Ishikawa (cell line): ENCODE measurements at regions not wholly inside any gene's neighbourhood (a gene's known extent, or its start where the extent isn't known, plus 50 kb on each side); places are given as distances from the start of the nearest gene placed in this dataset.

Source experiments
- CEBPB ChIP-seq: IDR thresholded peaks from 2 replicates; pipeline ENCODE4 v1.6.1; 2012
- CREB1 ChIP-seq: IDR thresholded peaks from 2 replicates; pipeline ENCODE4 v1.6.1; 2012; ENCODE audit warnings: low read depth
- EGR1 ChIP-seq: IDR thresholded peaks from 2 replicates; pipeline ENCODE4 v1.6.1; 2012
- EP300 ChIP-seq: IDR thresholded peaks from 2 replicates; pipeline ENCODE4 v1.6.1; 2012; ENCODE audit warnings: borderline replicate concordance
- FOXM1 ChIP-seq: IDR thresholded peaks from 2 replicates; pipeline ENCODE4 v1.6.1; 2012; ENCODE audit warnings: low read depth, borderline replicate concordance
- NFIC ChIP-seq: IDR thresholded peaks from 2 replicates; pipeline ENCODE4 v1.6.1; 2012
- RAD21 ChIP-seq: IDR thresholded peaks from 2 replicates; pipeline ENCODE4 v1.6.1; 2012; ENCODE audit warnings: low read depth
- TAF1 ChIP-seq: IDR thresholded peaks from 2 replicates; pipeline ENCODE4 v1.6.1; 2012; ENCODE audit warnings: low read depth, mild to moderate bottlenecking
- TCF12 ChIP-seq: IDR thresholded peaks from 2 replicates; pipeline ENCODE4 v1.6.1; 2012; ENCODE audit warnings: low read depth
- TEAD4 ChIP-seq: IDR thresholded peaks from 2 replicates; pipeline ENCODE4 v1.6.1; 2012
- YY1 ChIP-seq: IDR thresholded peaks from 2 replicates; pipeline ENCODE4 v1.6.1; 2012; ENCODE audit warnings: low read depth
- ZBTB7A ChIP-seq: IDR thresholded peaks from 2 replicates; pipeline ENCODE4 v1.6.1; 2012; ENCODE audit warnings: low read depth
- TF ChIP-seq, protein P1 (sequence below): IDR thresholded peaks from 2 replicates; pipeline ENCODE4 v1.6.1; 2012; ENCODE audit warnings: low read depth, mild to moderate bottlenecking
- TF ChIP-seq, protein P2 (sequence below): IDR thresholded peaks from 2 replicates; pipeline ENCODE4 v1.6.1; 2012
- TF ChIP-seq, protein P3 (sequence below): IDR thresholded peaks from 2 replicates; pipeline ENCODE4 v1.6.1; 2012

DNA sequence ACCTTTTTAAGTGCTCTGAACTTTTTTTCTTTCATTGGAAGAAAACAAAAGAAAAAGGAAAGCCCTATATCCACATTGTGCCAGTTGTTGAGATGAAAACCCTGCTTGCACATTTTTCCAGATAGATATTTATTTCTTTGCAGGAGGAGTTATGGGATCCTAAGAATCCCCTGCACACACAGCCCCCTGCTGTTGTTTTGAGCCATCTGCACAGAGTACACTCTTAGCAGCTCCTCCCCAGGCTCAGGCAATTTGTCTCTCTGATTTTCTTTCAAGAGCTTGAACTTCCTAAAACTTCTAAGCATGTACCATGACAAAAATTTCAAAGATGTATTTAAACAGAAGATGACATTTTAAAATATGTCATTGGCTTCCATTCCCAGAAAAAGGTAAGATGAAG, 436.9 kb downstream of the METTL4 start:
- TF ChIP-seq CEBPB (no peak), EP300 (no peak), CREB1 (no peak), TCF12 (no peak), ZBTB7A (no peak), RAD21 (no peak), FOXM1 (no peak), TAF1 (no peak), TEAD4 (no peak), NFIC (no peak), YY1 (no peak)
- TF ChIP-seq, protein P1, sequence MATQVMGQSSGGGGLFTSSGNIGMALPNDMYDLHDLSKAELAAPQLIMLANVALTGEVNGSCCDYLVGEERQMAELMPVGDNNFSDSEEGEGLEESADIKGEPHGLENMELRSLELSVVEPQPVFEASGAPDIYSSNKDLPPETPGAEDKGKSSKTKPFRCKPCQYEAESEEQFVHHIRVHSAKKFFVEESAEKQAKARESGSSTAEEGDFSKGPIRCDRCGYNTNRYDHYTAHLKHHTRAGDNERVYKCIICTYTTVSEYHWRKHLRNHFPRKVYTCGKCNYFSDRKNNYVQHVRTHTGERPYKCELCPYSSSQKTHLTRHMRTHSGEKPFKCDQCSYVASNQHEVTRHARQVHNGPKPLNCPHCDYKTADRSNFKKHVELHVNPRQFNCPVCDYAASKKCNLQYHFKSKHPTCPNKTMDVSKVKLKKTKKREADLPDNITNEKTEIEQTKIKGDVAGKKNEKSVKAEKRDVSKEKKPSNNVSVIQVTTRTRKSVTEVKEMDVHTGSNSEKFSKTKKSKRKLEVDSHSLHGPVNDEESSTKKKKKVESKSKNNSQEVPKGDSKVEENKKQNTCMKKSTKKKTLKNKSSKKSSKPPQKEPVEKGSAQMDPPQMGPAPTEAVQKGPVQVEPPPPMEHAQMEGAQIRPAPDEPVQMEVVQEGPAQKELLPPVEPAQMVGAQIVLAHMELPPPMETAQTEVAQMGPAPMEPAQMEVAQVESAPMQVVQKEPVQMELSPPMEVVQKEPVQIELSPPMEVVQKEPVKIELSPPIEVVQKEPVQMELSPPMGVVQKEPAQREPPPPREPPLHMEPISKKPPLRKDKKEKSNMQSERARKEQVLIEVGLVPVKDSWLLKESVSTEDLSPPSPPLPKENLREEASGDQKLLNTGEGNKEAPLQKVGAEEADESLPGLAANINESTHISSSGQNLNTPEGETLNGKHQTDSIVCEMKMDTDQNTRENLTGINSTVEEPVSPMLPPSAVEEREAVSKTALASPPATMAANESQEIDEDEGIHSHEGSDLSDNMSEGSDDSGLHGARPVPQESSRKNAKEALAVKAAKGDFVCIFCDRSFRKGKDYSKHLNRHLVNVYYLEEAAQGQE: no peak
- TF ChIP-seq, protein P2, sequence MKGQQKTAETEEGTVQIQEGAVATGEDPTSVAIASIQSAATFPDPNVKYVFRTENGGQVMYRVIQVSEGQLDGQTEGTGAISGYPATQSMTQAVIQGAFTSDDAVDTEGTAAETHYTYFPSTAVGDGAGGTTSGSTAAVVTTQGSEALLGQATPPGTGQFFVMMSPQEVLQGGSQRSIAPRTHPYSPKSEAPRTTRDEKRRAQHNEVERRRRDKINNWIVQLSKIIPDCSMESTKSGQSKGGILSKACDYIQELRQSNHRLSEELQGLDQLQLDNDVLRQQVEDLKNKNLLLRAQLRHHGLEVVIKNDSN: no peak
- TF ChIP-seq, protein P3, sequence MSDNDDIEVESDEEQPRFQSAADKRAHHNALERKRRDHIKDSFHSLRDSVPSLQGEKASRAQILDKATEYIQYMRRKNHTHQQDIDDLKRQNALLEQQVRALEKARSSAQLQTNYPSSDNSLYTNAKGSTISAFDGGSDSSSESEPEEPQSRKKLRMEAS: no peak

DNA sequence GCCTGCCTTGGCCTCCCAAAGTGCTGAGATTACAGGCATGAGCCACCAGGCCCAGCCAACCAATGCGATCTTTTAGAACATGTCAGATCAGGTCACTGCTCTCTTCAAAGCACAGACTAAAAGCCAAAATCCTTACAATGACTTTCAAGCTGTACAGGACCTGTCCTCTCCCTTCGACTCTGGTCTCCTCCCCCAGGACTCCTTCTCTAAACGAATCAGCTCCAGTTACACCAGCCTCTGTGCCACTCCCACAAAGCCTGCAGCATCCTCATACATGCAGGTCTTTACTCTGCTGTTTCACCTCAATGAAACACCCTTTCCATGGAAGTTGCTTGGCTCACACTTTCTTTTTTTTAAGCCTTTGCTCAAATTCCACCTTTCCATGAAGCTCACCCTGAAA, 436.0 kb downstream of the METTL4 start:
- TF ChIP-seq, protein P1: no peak
- TF ChIP-seq, protein P2: no peak
- TF ChIP-seq YY1 (no peak), CREB1 (no peak), NFIC (no peak), EP300 (no peak), FOXM1 (no peak), RAD21 (no peak), TCF12 (no peak)

DNA sequence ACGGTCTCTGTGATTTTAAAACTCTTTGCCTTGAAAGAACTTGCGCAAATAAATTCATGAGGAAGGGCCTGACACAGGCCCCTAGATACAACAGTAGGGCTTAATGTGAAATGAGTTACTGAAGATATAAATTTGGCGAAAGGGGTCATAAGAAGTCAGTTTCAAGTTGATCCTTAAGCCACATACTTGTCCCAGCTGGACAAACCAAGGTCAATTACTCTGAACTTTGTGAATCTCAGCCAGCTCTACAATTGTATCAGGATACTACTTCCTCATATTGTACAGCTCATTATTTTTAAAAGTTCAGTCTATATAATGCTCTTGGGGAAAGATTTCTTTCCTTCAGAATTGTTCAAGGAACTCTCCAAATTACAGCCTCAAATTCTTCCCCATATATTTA, 432.8 kb downstream of the METTL4 start:
- TF ChIP-seq TAF1 (no peak), TEAD4 (no peak), CREB1 (no peak), EP300 (no peak), ZBTB7A (no peak), NFIC (no peak)
- TF ChIP-seq, protein P1: no peak
- TF ChIP-seq, protein P3: no peak

DNA sequence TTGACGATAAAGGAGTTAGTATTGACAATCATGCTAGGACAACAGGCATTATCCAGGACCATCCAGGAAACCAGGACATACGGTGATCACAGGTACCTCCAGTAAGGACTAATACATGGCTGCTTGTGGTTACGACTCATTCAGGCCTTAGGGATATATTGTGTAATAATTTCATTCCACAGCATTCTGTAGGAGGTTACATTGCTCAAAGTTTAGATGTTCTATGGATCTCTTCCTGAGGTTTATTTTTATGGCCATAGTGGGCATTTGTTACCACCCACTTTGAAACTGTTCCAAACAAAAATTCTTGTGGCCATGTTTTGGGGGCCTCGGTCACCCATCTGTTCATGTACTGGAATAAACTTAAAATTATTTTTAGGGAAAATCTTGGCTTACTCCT, 431.6 kb downstream of the METTL4 start:
- TF ChIP-seq NFIC: no peak
- TF ChIP-seq YY1: no peak
- TF ChIP-seq TEAD4: no peak
- TF ChIP-seq EGR1: no peak
- TF ChIP-seq, protein P3: no peak
- TF ChIP-seq FOXM1: no peak
- no peak for TF ChIP-seq TCF12
- TF ChIP-seq, protein P1: no peak
